NB4 (cell line): ENCODE measurements at regions not wholly inside any gene's neighbourhood (a gene's known extent, or its start where the extent isn't known, plus 50 kb on each side); places are given as distances from the start of the nearest gene placed in this dataset.

Experiments used
- CTCF ChIP-seq: IDR thresholded peaks from one replicate; pipeline ENCODE4 v1.5.1; 2012; ENCODE audit warnings: low read depth, low read length
- POLR2A ChIP-seq: IDR thresholded peaks from 2 replicates; pipeline ENCODE4 v1.6.1; 2011; ENCODE audit warnings: mild to moderate bottlenecking; ENCODE audit not compliant: insufficient read length; ENCODE audit errors: extremely low read depth

- TF ChIP-seq CTCF = no peak
- TF ChIP-seq POLR2A = no peak
These were observed 234.6 kb upstream of the TECRL start for GRCh38 chr4:64643841-64644240.
